HG02798 (cell line): ENCODE measurements at regions not wholly inside any gene's neighbourhood (a gene's known extent, or its start where the extent isn't known, plus 50 kb on each side); places are given as distances from the start of the nearest gene placed in this dataset.

Source experiments
- ATAC-seq: cut with Tn5 transposase; IDR thresholded peaks from one replicate; pipeline ENCODE4 v1.9.1; 2021; ENCODE audit warnings: mild to moderate bottlenecking; ENCODE audit not compliant: unreplicated experiment, poor library complexity

- ATAC-seq = no peak
These were observed 301.2 kb upstream of the ARSJ start for GRCh38 chr4:114280645-114281044.

DNA sequence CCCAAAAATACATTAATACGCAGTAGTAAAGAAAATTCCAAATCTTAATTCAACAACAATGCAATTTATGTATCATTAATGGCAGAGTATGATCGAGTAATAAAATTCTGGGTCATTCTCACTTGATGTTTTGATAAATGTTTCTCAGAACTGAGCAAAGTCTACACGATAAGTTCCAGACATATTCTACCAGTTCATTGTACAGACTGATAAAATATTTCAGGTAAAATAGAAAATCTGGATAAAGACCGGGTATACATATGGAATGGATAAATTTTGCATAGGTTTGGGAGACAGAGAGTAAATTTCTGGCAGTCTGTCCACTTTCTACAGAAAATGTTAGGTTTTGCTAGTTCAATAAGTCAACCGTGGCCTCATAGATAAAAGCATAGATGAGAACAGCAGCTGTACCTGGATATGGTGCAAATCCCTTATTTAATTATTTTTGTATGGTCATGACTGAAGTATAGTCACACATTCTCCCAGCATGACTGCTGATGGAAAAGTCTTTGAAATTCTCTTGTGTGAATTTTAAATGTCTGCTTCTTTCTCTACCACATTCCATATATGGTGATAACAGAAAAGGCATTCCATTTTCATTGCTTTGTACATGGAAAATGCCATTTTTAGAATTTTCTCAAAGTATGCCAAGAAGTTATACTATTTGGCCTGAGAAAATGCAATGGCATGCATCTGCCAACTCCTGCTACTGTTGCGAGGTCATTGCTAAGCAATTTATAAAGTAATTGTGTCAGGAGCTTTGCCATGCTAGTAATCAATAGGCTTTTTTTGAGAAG, 301.9 kb upstream of the ARSJ start:
- no peak for ATAC-seq

GRCh38 chr4:114282937-114283336, 303.5 kb upstream of the ARSJ start:
- no peak for ATAC-seq

- ATAC-seq = no peak
These were observed 305.2 kb upstream of the ARSJ start for GRCh38 chr4:114284629-114285028.

DNA sequence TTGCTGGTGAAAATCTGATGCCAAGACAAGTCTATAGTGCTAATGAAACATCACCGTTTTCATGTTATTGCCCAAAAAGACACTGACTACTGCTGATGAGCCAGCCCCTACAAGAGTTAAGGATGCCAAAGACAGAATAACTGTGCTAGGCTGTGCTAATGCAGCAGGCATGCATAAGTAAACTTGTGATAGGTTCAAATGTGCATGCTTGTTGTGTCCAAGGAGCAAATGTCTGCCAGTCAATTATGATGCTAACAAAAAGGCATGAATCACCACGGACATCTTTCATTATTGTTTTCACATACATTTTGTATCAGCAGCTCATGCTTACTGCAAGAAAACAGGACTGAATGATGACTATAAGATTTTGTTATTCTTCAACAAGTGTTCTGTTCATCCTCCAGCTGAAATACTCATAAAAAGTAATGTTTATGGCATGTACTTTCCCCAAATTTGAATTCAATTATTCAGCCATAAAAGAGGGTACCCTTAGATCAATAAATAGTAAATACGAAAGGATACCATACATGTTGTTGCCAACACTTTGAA, 306.9 kb upstream of the ARSJ start:
- no peak for ATAC-seq

- no peak for ATAC-seq
These were observed 307.7 kb upstream of the ARSJ start for GRCh38 chr4:114287079-114287696.

- ATAC-seq = no peak
These were observed 302.5 kb upstream of the UGT8 start for GRCh38 chr4:114296126-114296525.

DNA sequence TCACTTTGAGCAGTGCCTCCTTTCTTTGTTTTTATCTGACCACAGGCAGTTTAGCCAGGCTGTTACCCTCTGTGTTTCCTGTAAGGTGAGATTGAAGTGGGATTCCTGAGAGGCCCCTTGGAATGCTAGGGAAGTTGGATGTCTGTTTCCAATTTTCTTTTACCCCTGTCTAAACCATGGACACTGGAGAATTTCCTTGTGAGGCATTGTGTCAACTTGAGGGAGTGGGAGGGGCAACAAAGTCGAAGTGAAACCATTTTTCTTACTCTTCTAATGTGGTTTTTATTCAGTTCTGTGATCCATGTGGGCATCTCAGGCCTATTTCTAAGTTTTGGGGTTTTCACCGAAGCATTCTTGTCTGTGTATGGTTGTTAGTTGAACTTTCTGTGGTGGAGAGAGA, 296.1 kb upstream of the UGT8 start:
- no peak for ATAC-seq

GRCh38 chr4:114304046-114304445, 294.6 kb upstream of the UGT8 start:
- ATAC-seq = no peak

GRCh38 chr4:114304567-114304966, 294.0 kb upstream of the UGT8 start:
- ATAC-seq = no peak

GRCh38 chr4:114306946-114307345, 291.7 kb upstream of the UGT8 start:
- ATAC-seq = no peak

- no peak for ATAC-seq
These were observed 288.2 kb upstream of the UGT8 start for GRCh38 chr4:114310296-114310925.

- no peak for ATAC-seq
These were observed 286.8 kb upstream of the UGT8 start for GRCh38 chr4:114311787-114312186.

DNA sequence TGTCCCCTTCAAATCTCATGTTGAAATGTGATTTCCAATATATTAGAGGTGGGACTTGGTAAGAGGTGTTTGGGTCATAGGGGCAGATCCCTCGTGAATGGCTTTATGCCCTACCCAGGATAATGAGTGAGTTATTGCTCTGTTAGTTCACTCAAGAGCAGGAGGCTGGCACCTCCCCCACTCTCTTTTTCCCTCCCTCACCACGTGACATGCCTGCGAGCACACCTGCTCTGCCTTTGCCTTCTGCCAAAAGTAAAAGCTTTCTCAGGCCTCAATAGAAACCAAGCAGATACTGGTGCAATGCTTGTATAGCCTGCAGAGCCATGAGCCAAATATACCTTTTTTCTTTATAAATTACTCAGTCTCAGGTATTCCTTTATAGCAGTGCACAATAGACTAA, 286.3 kb upstream of the UGT8 start:
- peak; percentile 49 for ATAC-seq

DNA sequence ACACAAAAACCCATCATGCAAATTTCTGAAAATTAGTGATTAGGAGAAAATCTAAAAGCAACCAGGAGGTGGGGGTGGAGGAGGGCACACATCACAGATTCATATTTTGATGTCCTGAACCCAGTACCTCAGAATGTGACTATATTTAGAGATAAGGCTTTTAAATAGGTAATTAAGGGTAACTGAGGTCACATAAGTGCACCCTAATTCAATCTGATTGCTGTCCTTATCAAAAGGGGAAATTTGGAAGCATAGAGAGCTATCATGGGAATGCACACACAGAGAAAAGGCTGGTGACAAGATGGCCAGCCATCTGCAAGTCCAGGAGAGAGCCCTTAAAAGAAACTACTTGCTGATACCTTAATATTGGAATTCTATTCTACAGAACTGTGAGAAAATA, 281.8 kb upstream of the UGT8 start:
- no peak for ATAC-seq

DNA sequence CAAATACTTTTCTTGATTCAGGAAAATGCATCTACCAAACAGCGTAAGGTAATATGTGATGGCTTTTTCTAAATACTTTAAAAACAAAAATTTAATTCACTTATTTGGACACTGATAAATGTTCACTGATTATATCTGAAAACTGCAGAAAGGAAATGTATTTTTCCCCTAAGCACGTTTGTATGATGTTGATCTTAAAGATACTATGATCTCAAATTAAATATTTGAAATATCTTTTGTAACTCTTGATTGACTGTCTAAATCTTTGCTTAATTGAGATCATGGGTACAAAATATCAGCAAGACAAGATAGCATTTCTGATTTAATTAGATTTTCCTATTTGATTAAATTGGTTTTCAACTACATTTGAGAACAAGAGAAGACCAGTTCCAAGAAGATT, 281.0 kb upstream of the UGT8 start:
- ATAC-seq = no peak

DNA sequence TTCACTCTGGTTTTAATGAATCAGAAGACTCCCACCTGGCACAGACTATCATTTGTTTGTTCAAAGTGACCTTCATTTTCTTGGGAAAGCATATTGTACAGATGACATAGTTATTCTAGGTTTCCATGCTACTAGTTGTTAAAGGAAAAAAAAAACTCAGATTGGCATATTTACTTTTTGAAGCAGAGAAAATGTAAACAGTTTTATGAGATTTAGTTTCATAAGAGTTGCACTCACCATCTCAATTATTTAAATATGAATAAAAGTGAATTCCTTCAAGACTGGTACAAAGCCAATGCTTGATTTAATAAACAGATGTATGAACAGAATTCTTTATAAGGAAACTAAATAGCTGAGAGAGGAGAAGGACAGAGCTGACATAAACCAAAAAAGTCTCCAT, 280.3 kb upstream of the UGT8 start:
- ATAC-seq = no peak

DNA sequence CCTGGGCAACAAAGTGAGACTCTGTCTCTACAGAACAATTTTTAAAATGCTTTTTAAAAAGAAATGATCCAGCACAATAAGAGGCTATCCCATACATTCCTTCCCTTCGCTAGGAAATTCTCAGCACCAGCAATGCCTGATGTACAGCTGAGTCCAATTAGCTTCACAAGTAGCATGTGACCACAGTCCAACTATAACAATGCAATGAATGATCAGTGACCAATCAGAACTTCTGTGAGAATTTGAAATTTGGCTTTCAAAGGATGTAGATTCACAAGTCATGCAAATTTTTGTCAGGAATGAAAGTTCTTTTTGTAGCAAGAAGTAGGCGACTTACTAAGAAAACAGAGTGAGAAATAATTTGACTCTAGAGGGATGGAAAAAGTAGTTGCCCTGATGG, 278.5 kb upstream of the UGT8 start:
- ATAC-seq = no peak

DNA sequence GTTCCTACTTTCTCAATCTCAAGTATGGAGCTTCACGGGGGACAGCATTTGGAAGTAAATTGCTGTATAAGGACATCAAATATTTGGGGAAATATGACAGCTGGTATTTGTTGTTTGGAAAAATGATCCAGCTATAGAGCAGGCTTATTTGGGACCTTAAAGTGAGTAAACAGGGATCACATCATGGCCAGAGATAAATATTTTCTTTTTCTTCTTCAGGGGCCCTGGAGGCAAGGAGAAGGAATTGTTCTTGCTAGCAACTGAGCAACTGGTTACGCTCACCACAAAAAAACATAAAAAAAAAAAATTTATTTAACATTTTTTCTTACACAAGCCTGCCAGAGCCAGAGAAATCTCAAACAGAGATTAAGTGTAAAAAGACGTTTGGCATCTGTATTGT, 277.2 kb upstream of the UGT8 start:
- no peak for ATAC-seq

DNA sequence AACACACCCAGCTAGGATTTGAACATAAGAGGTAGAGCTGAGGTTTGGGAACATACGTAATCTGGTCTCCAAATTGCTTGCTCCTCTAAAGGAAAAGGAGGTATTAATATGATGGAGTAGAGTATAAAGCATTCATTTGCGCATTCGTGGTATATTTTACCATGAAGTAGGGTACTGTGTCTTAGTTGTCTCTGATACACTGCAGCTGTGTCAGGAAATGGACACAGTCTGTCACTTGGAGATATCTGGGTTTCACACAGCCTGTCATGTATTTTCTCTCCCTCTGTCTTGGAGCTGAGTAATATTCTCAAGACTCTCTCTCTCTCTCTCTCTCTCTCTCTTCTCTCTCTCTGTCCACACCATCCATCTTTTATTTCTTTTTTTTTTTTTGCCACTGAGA, 274.8 kb upstream of the UGT8 start:
- no peak for ATAC-seq

- no peak for ATAC-seq
These were observed 272.2 kb upstream of the UGT8 start for GRCh38 chr4:114326358-114326757.
